Activated CD4-positive, alpha-beta T cell treated with anti-CD3 and anti-CD28 coated beads, Interleukin-2, Interleukin-6, amounts not matched to agents 100 ng/mL and 50 ng/mL, durations not matched to agents 16 hours and 8 hours (primary cell): ENCODE measurements at regions not wholly inside any gene's neighbourhood (a gene's known extent, or its start where the extent isn't known, plus 50 kb on each side); places are given as distances from the start of the nearest gene placed in this dataset.

Source experiments
- DNase-seq: peaks from one replicate; pipeline ENCODE4 v3.0.0-alpha.2; 2020

GRCh38 chr6:170053966-170054661, 236.8 kb downstream of the DLL1 start:
- no peak for DNase-seq

GRCh38 chr6:170052991-170053821, 237.7 kb downstream of the DLL1 start:
- DNase-seq: no peak

GRCh38 chr6:170051229-170052172, 239.4 kb downstream of the DLL1 start:
- no peak for DNase-seq

DNA sequence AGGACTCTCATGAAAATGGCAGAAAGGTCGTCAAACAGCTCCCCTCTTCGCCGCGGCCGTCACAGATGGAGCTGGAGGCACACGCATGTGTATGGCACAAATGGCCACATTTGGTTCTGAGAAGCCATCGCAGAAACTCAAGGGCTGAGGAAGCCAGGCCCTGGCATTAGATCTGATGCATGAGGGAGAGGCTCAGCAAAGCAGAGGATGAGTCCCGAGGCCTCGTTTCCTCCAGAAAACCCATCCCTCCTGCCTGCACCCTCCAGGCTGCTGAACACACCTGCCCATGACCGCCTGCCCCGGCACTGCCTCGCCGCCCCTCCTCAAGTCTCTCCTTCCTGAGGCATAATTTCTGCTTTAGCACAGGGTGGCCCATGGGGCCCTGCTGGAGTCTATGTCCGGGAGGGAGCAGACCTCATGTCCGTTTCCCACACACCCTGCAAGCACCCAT, 240.3 kb downstream of the DLL1 start:
- no peak for DNase-seq

DNA sequence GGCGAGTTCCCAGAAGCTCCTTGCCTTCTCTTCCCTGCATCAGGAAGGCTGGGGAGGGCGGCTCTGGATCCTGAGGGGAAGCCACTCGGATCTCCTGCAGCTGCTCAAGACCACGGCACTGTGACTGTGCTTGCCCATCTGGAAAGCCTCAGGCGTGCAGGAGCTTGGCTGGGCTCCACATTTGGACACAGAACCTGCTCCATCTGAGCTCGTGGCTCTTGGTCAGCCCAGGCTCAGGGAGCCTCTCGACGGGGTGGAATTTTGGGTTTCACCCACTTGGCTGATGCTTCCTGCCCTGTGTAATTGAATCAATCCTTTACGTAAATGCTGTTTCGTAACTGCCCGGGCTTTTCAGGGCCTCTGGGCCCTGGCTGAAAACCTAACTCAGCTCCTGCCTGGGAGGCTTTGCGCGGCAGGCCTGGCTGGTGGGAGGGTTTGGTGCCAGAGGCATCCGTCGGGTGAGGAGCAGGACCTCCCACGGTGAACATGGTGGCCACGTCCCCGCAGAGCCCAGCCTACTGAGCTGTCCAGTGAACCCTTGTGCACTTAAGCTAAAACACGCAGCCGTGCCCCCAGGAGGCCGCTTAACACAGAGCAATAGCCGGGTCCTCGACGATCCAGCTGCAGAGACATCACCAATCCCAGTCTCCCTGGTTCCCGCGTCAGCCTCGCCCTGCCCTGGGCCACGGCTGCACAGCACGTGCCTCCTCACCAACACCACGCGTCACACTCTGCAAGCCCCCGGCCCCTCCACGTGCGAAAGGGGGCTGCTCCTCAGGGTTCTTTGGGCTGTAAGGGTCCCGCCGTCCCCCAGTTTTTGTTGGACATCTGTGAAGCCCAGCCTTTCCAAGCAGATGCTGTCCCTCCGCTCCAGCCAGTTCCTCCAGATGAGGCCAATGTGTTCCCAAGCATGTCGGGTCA, 241.0 kb downstream of the DLL1 start:
- DNase-seq: no peak

DNA sequence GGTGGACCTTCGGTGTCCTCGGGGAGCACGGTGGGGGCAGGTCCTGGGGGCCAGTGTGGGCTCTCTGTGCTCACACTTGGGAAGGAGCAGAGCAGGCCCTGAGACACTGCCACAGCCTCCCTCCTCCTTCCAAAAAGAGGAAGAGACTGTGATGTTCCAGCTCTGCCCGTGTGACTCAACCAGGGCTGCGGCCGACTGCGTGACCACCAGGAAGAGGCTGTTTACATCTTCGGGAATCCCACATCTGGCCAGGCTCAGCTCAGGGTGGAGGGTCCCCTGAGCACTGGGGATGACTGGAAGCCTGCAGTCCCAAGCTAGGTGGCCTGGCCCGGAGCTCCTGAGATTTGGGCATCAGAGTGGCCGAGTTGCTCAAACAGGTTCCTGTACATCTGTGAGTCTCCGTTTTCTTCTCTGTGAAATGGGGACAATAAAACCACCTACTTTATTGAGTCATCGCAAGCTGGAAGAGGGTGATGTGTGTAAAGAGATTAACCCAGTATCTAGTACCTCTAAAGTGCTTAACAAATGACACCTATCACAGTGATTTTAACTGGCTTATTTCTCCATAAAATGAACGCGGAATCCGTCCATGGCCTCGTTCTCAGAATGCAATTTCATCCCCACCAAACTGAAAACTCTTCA, 242.1 kb downstream of the DLL1 start:
- DNase-seq: no peak

DNA sequence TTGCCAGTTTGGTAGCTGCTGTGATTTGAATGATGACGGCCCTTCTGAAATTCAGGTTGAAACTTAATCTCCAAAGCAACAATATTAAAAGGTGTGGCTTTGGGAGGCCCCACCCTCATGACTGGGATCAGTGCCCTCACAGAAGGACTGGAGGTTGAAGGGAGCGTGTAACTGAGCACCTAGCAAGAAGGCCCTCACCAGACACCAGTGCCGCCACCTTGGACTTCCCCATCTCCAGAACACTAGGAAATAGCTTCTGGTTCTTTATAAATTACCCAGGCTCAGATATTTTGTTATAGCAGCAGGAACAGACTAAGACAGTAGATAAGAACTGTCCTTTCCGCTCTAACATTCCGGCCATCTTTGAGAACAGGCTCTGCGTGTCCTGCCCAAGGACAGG, 243.1 kb downstream of the DLL1 start:
- DNase-seq: no peak

- DNase-seq: no peak
Measured at GRCh38 chr6:170046791-170047626, 243.9 kb downstream of the DLL1 start.

- DNase-seq: no peak
Measured at GRCh38 chr6:170045981-170046667, 244.8 kb downstream of the DLL1 start.

DNA sequence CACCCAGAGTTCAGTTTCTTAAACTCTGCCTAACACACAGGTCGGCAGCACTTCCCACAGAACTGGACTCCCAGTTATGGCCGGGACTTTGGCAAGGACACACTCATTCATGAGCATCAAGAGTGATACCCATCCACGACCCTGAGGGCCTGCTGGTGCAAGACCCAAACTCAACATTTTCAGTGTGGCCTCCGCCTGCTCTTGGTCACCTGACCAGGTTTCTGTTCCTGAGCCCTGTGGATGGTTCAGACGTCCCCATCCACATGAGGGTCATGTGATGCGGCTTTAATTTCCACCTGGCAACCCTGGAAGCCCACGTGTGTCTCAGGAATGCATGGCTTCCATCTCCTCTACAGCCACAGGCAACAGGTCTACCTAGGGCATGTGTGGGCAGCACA, 245.3 kb downstream of the DLL1 start:
- no peak for DNase-seq

DNA sequence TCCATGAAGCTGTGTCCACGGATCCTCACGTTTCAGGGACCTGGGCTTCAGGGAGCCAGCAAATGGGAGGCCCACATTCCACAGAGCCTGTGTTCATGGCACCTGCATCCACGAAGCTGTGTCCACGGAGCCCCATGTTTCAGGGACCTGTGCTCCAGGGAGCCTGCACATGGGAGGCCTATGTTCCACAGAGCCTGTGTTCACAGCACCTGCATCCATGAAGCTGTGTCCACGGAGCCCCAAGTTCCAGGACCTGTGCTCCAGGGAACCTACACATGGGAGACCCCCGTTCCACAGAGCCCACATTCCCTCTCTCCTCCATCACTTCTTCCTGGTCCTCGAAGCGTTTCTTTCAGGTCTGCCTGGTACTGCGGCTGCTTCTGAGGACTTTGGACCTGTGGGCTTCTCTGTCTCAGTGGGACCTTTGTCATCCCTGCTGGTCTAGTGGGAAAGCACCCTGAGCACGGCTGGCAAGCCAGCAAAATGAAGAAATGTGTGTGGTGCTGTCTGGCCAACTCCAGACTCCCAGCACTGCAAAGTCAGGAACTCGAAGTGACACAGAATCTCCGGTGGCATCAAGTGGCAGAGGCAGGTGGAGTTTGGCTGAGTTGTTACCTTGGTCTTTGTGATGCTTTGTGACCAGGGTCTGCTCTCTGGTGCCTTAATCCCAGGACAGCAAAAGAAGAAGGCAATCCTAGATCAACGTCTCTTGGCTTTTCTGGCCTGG, 245.9 kb downstream of the DLL1 start:
- no peak for DNase-seq

GRCh38 chr6:170043881-170044790, 246.7 kb downstream of the DLL1 start:
- no peak for DNase-seq

GRCh38 chr6:170043150-170043819, 247.6 kb downstream of the DLL1 start:
- DNase-seq: no peak

DNA sequence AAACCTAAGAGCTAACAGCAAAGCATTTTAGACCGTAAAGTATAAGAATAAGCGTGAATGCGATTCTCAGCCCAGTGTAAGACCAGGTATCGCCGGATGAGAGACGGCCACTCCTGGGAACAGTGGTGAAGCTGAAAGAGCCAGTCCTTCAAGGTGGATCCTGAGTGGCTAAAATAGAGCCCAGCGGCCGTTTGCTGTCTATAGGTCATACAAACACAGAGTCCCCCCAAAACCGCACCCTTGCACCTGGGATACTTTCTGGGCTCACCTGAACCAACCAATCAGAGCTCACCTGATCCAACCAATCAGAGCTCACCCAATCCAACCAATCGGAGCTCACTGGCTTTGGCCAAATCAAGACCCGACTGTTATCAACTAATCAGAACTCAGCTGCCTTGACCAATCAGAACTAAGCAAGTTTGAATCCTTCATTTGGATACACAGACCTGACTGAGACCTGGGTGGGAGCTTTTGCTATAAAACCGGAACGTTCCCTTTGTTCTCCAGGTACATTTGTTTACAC, 248.2 kb downstream of the DLL1 start:
- no peak for DNase-seq

DNA sequence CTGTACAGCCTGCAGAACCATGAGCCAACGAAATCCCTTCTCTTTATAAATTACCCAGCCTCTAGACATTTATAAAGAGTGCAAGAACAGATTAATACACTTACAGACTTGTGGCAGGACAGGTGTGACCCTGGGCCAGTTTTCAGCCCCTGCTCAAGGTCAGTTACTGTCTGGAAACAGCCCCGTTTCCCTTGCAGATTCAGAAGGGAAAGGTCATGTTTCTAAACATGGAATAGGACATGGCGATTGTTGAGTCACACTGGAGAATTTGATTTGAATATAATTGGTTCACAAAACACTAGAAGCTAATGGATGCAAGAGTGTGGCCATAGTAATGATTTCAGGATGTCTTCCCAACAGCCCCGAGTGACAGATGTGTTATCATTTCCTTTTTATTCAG, 248.8 kb downstream of the DLL1 start:
- DNase-seq: no peak

DNA sequence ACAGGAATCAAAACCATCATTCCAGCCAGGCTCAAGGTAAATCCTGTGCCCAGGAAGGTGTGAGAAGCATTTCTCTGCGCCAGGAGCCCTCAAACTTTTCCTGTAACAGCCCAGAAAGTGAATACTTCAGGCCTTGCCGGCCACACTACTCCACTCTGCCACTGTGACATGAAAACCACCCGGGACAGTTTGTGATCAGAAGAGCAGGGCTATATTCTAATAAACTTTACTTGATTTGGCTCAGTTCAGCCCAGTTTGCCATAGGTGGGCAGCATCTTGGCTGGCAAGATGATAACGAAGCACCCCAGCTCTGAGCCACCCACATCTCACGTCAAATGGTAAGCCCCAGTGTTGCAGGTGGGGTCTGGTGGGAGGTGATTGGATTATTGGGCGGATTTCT, 249.4 kb downstream of the DLL1 start:
- no peak for DNase-seq

DNA sequence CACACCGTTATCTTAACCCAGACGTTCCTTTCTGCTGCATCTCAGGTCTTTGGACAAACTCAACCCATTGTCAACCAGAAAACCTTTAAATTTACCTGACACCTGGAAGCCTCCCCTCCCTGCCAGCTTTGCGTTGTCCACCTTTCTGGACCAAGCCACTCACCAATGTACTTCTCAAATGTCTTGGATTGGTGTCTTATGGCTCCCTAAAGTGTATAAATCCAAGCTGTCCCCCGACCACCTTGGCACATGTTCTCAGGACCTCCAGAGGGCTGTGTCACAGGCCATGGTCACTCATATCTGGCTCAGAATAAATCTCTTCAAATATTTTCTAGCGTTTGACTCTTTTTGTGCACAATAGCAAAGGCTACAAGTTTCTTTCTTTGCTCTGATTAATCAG, 250.0 kb downstream of the DLL1 start:
- no peak for DNase-seq
